HL-60 (cell line): ENCODE measurements at regions not wholly inside any gene's neighbourhood (a gene's known extent, or its start where the extent isn't known, plus 50 kb on each side); places are given as distances from the start of the nearest gene placed in this dataset.

Experiments
- DNase-seq, 2 experiments: peaks; one replicate each; pipeline ENCODE4 v3.0.0-alpha.2; 2010 to 2020; ENCODE audit warnings: low read depth in 1 of 2, low spot score in 1 of 2
- H3K27ac ChIP-seq: fragments of 250-450 bp; sonication (Bioruptor Pico); replicated peaks from 2 replicates; pipeline ENCODE4 v1.5.1; 2020; ENCODE audit warnings: mild to moderate bottlenecking, moderate library complexity
- H3K27me3 ChIP-seq: fragments of 250-450 bp; sonication (Bioruptor Pico); 2 replicates; pipeline ENCODE4 v1.5.1; 2021; ENCODE audit warnings: mild to moderate bottlenecking, moderate library complexity; ENCODE audit not compliant: insufficient read depth, poor library complexity, severe bottlenecking
- H3K4me3 ChIP-seq: replicated peaks from 2 replicates; pipeline ENCODE4 v1.5.1; 2011; ENCODE audit warnings: mild to moderate bottlenecking, control low read depth, low read length; ENCODE audit not compliant: insufficient read depth
- GABPA ChIP-seq: IDR thresholded peaks from 2 replicates; pipeline ENCODE4 v1.6.1; 2012; ENCODE audit warnings: low read depth
- POLR2AphosphoS5 ChIP-seq: IDR thresholded peaks from 2 replicates; pipeline ENCODE4 v1.6.1; 2012; ENCODE audit warnings: low read depth
- SPI1 ChIP-seq: IDR thresholded peaks from 2 replicates; pipeline ENCODE4 v1.6.1; 2012; ENCODE audit warnings: low read depth, mild to moderate bottlenecking, borderline replicate concordance
- TF ChIP-seq, protein P1 (sequence below): IDR thresholded peaks from one replicate; pipeline ENCODE4 v1.5.1; 2011; ENCODE audit warnings: low read length, control low read depth, inconsistent platforms; ENCODE audit not compliant: insufficient read depth
- TF ChIP-seq, protein P2 (sequence below): IDR thresholded peaks from 2 replicates; pipeline ENCODE4 v1.6.1; 2012; ENCODE audit warnings: low read depth; ENCODE audit not compliant: insufficient replicate concordance

GRCh38 chr21:14737284-14737691 is 191.2 kb upstream of the SAMSN1 start:
- TF ChIP-seq, protein P1, sequence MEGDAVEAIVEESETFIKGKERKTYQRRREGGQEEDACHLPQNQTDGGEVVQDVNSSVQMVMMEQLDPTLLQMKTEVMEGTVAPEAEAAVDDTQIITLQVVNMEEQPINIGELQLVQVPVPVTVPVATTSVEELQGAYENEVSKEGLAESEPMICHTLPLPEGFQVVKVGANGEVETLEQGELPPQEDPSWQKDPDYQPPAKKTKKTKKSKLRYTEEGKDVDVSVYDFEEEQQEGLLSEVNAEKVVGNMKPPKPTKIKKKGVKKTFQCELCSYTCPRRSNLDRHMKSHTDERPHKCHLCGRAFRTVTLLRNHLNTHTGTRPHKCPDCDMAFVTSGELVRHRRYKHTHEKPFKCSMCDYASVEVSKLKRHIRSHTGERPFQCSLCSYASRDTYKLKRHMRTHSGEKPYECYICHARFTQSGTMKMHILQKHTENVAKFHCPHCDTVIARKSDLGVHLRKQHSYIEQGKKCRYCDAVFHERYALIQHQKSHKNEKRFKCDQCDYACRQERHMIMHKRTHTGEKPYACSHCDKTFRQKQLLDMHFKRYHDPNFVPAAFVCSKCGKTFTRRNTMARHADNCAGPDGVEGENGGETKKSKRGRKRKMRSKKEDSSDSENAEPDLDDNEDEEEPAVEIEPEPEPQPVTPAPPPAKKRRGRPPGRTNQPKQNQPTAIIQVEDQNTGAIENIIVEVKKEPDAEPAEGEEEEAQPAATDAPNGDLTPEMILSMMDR = no peak
- TF ChIP-seq POLR2AphosphoS5 (no peak), SPI1 (no peak), GABPA (no peak)
- TF ChIP-seq, protein P2, sequence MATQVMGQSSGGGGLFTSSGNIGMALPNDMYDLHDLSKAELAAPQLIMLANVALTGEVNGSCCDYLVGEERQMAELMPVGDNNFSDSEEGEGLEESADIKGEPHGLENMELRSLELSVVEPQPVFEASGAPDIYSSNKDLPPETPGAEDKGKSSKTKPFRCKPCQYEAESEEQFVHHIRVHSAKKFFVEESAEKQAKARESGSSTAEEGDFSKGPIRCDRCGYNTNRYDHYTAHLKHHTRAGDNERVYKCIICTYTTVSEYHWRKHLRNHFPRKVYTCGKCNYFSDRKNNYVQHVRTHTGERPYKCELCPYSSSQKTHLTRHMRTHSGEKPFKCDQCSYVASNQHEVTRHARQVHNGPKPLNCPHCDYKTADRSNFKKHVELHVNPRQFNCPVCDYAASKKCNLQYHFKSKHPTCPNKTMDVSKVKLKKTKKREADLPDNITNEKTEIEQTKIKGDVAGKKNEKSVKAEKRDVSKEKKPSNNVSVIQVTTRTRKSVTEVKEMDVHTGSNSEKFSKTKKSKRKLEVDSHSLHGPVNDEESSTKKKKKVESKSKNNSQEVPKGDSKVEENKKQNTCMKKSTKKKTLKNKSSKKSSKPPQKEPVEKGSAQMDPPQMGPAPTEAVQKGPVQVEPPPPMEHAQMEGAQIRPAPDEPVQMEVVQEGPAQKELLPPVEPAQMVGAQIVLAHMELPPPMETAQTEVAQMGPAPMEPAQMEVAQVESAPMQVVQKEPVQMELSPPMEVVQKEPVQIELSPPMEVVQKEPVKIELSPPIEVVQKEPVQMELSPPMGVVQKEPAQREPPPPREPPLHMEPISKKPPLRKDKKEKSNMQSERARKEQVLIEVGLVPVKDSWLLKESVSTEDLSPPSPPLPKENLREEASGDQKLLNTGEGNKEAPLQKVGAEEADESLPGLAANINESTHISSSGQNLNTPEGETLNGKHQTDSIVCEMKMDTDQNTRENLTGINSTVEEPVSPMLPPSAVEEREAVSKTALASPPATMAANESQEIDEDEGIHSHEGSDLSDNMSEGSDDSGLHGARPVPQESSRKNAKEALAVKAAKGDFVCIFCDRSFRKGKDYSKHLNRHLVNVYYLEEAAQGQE = no peak
- Histone ChIP-seq H3K27me3 (no peaks in the 10 kb centered on the region), H3K27ac (no peak overlapping the region), H3K4me3 (no peak overlapping the region)
- no peak for DNase-seq

DNA sequence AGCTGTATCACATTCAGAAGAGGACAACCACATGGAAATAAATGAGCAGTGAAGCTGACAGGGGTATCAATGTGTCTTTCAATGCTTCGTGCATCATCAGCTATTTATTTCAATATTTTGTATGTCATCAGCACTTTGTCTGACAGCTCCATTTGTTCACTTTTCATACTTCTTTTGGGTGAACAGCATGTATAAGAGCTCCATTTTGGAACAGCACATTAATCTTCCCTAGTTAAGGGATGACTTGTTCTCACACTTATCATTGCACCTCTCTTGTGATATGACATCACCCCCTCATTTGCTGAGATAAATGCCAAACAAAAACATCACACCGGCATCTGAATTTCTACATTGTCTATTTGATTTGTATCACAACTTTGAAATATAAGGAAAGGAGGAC is 190.6 kb upstream of the SAMSN1 start:
- no peak for DNase-seq
- Histone ChIP-seq H3K27ac (no peak overlapping the region), H3K4me3 (no peak overlapping the region), H3K27me3 (no peaks in the 10 kb centered on the region)
- TF ChIP-seq, protein P1 = no peak
- TF ChIP-seq GABPA (no peak), POLR2AphosphoS5 (no peak), SPI1 (no peak)
- TF ChIP-seq, protein P2 = no peak

- Histone ChIP-seq H3K4me3 (no peak overlapping the region), H3K27me3 (no peaks in the 10 kb centered on the region), H3K27ac (no peak overlapping the region)
- DNase-seq = no peak
- TF ChIP-seq POLR2AphosphoS5 (no peak), GABPA (no peak), SPI1 (no peak)
- TF ChIP-seq, protein P1 = no peak
- TF ChIP-seq, protein P2 = no peak
These were observed 190.0 kb upstream of the SAMSN1 start for GRCh38 chr21:14736162-14736561.
